ENCODE measurements at regions not wholly inside any gene's neighbourhood (a gene's known extent, or its start where the extent isn't known, plus 50 kb on each side); places are given as distances from the start of the nearest gene placed in this dataset.

DNA sequence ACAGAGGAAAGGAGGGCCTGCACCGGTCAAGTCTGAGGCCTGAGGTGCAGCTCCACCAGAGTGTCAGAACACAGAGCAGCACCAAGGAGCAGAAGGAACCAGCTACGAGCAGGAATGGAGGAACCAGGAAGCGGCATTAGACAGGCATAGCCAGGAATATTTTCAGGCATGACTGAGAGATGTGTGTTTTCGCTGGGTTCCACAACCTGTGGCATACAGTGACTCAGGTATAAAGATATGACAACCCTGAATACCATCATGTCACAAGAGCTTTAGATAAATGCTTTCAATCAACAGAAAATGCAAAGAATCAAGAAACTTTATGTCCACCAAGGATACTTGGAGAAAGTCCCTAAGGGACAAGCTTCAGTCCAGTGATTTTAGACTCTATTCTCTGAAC lies 189.3 kb upstream of the NRIP1 start:
- H3K4me2 ChIP-seq (ENCODE audit: low read depth, low read length, poor library complexity, severe bottlenecking), result no peak overlapping the region
- H3K4me1 ChIP-seq (ENCODE audit: insufficient read depth, low read length, poor library complexity, severe bottlenecking), result no peaks in the 10 kb centered on the region
- H3K36me3 ChIP-seq (ENCODE audit: insufficient read depth, low read length), result no peaks in the 10 kb centered on the region
- no peak overlapping the region for H3K4me3 ChIP-seq (ENCODE audit: low read length, poor library complexity, severe bottlenecking)
- H3K79me2 ChIP-seq (ENCODE audit: insufficient read depth, low read length), result no peaks in the 10 kb centered on the region
- no peaks in the 10 kb centered on the region for H4K20me1 ChIP-seq (ENCODE audit: insufficient read depth, low read length, poor library complexity, severe bottlenecking)
- no peak overlapping the region for H2AFZ ChIP-seq (ENCODE audit: low read length)
- no peak overlapping the region for H3K9ac ChIP-seq (ENCODE audit: low read depth, low read length, poor library complexity, severe bottlenecking)
- H3K27me3 ChIP-seq (ENCODE audit: insufficient read depth, low read length, poor library complexity, severe bottlenecking), result no peaks in the 10 kb centered on the region
- no peaks in the 10 kb centered on the region for H3K9me3 ChIP-seq (ENCODE audit: insufficient read depth, low read depth, low read length)
- H3F3A ChIP-seq (ENCODE audit: low read depth), result no peaks in the 10 kb centered on the region
- TF ChIP-seq EZH2phosphoT487 (IDR thresholded peaks at IDR 0.05; ENCODE audit: borderline replicate concordance), result no peak
- no peak for TF ChIP-seq CTCF (conservative IDR thresholded peaks at IDR 0.05; ENCODE audit: low read length)
- no peaks in the 10 kb centered on the region for H3K9me2 ChIP-seq (replicated peaks; ENCODE audit: low read depth, low read length)

DNA sequence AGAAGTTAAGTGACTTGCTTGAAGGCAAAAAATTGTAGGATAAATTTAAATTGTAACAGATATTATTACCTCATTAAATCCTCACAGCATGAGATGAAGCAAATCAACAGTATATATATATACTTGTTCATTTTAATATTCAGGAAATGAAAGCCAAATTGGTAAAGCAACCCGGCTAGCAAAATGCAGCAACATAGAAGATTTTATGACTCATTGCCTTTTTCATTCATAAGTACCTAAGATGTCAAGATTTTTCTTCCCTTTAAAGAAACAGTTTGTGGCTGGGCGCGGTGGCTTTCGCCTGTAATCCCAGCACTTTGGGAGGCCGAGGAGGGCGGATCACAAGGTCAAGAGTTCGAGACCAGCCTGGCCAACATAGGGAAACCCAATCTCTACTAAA lies 190.5 kb upstream of the NRIP1 start:
- Histone ChIP-seq H3K9me3 (ENCODE audit: insufficient read depth, low read depth, low read length) (no peaks in the 10 kb centered on the region), H3K36me3 (ENCODE audit: insufficient read depth, low read length) (no peaks in the 10 kb centered on the region), H4K20me1 (ENCODE audit: insufficient read depth, low read length, poor library complexity, severe bottlenecking) (no peaks in the 10 kb centered on the region), H3K4me3 (ENCODE audit: low read length, poor library complexity, severe bottlenecking) (no peak overlapping the region), H3K79me2 (ENCODE audit: insufficient read depth, low read length) (no peaks in the 10 kb centered on the region), H3K27me3 (ENCODE audit: insufficient read depth, low read length, poor library complexity, severe bottlenecking) (no peaks in the 10 kb centered on the region), H3K4me2 (ENCODE audit: low read depth, low read length, poor library complexity, severe bottlenecking) (no peak overlapping the region), H3K4me1 (ENCODE audit: insufficient read depth, low read length, poor library complexity, severe bottlenecking) (peaks cover 3% of the 10 kb centered on the region), H3K9me2 (replicated peaks; ENCODE audit: low read depth, low read length) (no peaks in the 10 kb centered on the region), H3F3A (ENCODE audit: low read depth) (no peaks in the 10 kb centered on the region), H2AFZ (ENCODE audit: low read length) (no peak overlapping the region), H3K9ac (ENCODE audit: low read depth, low read length, poor library complexity, severe bottlenecking) (no peak overlapping the region)
- TF ChIP-seq EZH2phosphoT487 (IDR thresholded peaks at IDR 0.05; ENCODE audit: borderline replicate concordance) (no peak), CTCF (conservative IDR thresholded peaks at IDR 0.05; ENCODE audit: low read length) (no peak)

- no peaks in the 10 kb centered on the region for H3K36me3 ChIP-seq (ENCODE audit: insufficient read depth, low read length)
- H2AFZ ChIP-seq (ENCODE audit: low read length), result 0 out of 2 replicates have a peak overlapping the region, but pooled peaks have one; percentile 6
- H3K4me3 ChIP-seq (ENCODE audit: low read length, poor library complexity, severe bottlenecking), result no peak overlapping the region
- no peaks in the 10 kb centered on the region for H3K27me3 ChIP-seq (ENCODE audit: insufficient read depth, low read length, poor library complexity, severe bottlenecking)
- H3K79me2 ChIP-seq (ENCODE audit: insufficient read depth, low read length), result no peaks in the 10 kb centered on the region
- no peaks in the 10 kb centered on the region for H3K9me3 ChIP-seq (ENCODE audit: insufficient read depth, low read depth, low read length)
- H3K4me2 ChIP-seq (ENCODE audit: low read depth, low read length, poor library complexity, severe bottlenecking), result no peak overlapping the region
- no peak for TF ChIP-seq EZH2phosphoT487 (IDR thresholded peaks at IDR 0.05; ENCODE audit: borderline replicate concordance)
- TF ChIP-seq CTCF (conservative IDR thresholded peaks at IDR 0.05; ENCODE audit: low read length), result no peak
- no peaks in the 10 kb centered on the region for H3F3A ChIP-seq (ENCODE audit: low read depth)
- H3K4me1 ChIP-seq (ENCODE audit: insufficient read depth, low read length, poor library complexity, severe bottlenecking), result peaks cover 6% of the 10 kb centered on the region
- H3K9me2 ChIP-seq (replicated peaks; ENCODE audit: low read depth, low read length), result no peaks in the 10 kb centered on the region
- no peaks in the 10 kb centered on the region for H4K20me1 ChIP-seq (ENCODE audit: insufficient read depth, low read length, poor library complexity, severe bottlenecking)
- H3K9ac ChIP-seq (ENCODE audit: low read depth, low read length, poor library complexity, severe bottlenecking), result no peak overlapping the region
Measured at GRCh38 chr21:15255763-15256162, 191.0 kb upstream of the NRIP1 start.
